ENCODE measurements at regions not wholly inside any gene's neighbourhood (a gene's known extent, or its start where the extent isn't known, plus 50 kb on each side); places are given as distances from the start of the nearest gene placed in this dataset.
A peak's percentile ranks its signal among the peaks of the same experiment; 100 is the strongest.
"Not testable (repeated sequence)": the region's sequence is repeated elsewhere in the genome, so short reads cannot be mapped to it uniquely, and the experiment has no call there.

GRCh38 chr6:144434308-144434990 is 149.3 kb downstream of the UTRN start:
- TF ChIP-seq, protein P1, sequence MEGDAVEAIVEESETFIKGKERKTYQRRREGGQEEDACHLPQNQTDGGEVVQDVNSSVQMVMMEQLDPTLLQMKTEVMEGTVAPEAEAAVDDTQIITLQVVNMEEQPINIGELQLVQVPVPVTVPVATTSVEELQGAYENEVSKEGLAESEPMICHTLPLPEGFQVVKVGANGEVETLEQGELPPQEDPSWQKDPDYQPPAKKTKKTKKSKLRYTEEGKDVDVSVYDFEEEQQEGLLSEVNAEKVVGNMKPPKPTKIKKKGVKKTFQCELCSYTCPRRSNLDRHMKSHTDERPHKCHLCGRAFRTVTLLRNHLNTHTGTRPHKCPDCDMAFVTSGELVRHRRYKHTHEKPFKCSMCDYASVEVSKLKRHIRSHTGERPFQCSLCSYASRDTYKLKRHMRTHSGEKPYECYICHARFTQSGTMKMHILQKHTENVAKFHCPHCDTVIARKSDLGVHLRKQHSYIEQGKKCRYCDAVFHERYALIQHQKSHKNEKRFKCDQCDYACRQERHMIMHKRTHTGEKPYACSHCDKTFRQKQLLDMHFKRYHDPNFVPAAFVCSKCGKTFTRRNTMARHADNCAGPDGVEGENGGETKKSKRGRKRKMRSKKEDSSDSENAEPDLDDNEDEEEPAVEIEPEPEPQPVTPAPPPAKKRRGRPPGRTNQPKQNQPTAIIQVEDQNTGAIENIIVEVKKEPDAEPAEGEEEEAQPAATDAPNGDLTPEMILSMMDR (IDR thresholded peaks at IDR 0.05), result no peak
- Mint-ChIP-seq H3K27ac (ENCODE audit: unreplicated experiment) (peak overlapping the region; percentile 66), H3K36me3 (ENCODE audit: unreplicated experiment) (peaks cover 47% of the 10 kb centered on the region), H3K4me3 (ENCODE audit: unreplicated experiment) (no peak overlapping the region), H3K9me3 (ENCODE audit: unreplicated experiment) (no peaks in the 10 kb centered on the region), H3K4me1 (ENCODE audit: unreplicated experiment) (peaks cover 9% of the 10 kb centered on the region), H3K27me3 (ENCODE audit: unreplicated experiment) (no peaks in the 10 kb centered on the region)
- no peak for DNase-seq (ENCODE audit: extremely low spot score, unreplicated experiment)

DNA sequence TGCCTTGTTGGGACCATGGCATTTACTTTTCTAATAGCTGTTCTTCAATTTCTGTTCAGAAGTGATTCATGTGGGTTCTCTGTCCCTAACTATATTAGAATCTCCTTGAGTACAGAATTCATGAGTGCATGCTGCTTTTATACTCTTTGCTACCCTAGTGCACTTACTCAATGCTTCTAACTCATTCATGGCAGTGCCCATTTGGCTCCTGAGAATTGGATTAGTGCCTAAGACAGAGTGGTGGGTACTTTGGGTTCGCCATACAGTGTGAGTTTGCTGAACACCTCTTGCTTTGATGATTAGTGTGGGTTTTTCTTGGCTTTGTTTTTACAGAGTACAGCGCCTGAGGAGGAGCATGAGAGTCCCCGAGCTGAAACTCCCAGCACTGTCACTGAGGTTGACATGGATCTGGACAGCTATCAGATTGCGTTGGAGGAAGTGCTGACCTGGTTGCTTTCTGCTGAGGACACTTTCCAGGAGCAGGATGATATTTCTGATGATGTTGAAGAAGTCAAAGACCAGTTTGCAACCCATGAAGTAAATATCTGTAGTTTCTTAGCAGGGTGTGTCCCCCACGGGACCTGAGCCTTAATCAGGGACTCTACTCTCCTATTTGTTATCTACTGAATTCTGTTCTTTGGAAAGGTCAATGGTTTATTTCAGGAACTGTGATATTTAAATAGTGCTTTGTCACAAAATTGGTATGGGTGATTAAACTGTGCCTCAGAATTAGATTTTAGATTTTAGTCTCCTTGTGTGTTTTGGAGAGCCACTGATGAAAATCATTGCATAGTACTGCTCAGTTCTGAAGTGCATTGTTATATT is 150.7 kb downstream of the UTRN start:
- H3K27ac Mint-ChIP-seq (ENCODE audit: unreplicated experiment), result no peak overlapping the region
- no peak overlapping the region for H3K4me3 Mint-ChIP-seq (ENCODE audit: unreplicated experiment)
- DNase-seq (ENCODE audit: extremely low spot score, unreplicated experiment), result no peak
- no peaks in the 10 kb centered on the region for H3K9me3 Mint-ChIP-seq (ENCODE audit: unreplicated experiment)
- peaks cover 51% of the 10 kb centered on the region for H3K36me3 Mint-ChIP-seq (ENCODE audit: unreplicated experiment)
- TF ChIP-seq, protein P1 (IDR thresholded peaks at IDR 0.05), result no peak
- peaks cover 9% of the 10 kb centered on the region for H3K4me1 Mint-ChIP-seq (ENCODE audit: unreplicated experiment)
- H3K27me3 Mint-ChIP-seq (ENCODE audit: unreplicated experiment), result no peaks in the 10 kb centered on the region

DNA sequence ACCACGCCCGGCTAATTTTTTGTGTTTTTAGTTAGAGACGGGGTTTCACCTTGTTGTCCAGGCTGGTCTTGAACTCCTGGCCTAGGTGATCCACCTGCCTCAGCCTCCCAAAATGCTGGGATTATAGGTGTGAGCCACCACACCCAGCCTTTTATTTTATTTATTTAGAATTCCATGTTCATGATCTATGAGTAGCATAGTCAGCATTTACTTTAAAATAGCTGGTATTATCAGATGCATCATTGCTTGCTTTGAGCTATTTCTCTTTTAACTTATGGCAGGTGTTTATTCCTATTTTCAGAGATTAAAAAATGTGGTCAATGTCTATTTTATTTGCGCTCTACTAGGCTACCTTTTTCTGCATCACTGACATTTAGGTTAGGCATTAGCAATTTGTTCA is 152.0 kb downstream of the UTRN start:
- Mint-ChIP-seq H3K27ac (ENCODE audit: unreplicated experiment) (no peak overlapping the region), H3K4me3 (ENCODE audit: unreplicated experiment) (no peak overlapping the region), H3K36me3 (ENCODE audit: unreplicated experiment) (peaks cover 56% of the 10 kb centered on the region), H3K4me1 (ENCODE audit: unreplicated experiment) (peaks cover 9% of the 10 kb centered on the region), H3K27me3 (ENCODE audit: unreplicated experiment) (no peaks in the 10 kb centered on the region), H3K9me3 (ENCODE audit: unreplicated experiment) (peaks cover 2% of the 10 kb centered on the region)
- no peak for DNase-seq (ENCODE audit: extremely low spot score, unreplicated experiment)
- TF ChIP-seq, protein P1 (IDR thresholded peaks at IDR 0.05), result no peak

GRCh38 chr6:144438103-144438502 is 153.0 kb downstream of the UTRN start:
- TF ChIP-seq, protein P1 (IDR thresholded peaks at IDR 0.05), result no peak
- H3K4me3 Mint-ChIP-seq (ENCODE audit: unreplicated experiment), result no peak overlapping the region
- peaks cover 5% of the 10 kb centered on the region for H3K9me3 Mint-ChIP-seq (ENCODE audit: unreplicated experiment)
- H3K27ac Mint-ChIP-seq (ENCODE audit: unreplicated experiment), result no peak overlapping the region
- peaks cover 58% of the 10 kb centered on the region for H3K36me3 Mint-ChIP-seq (ENCODE audit: unreplicated experiment)
- H3K4me1 Mint-ChIP-seq (ENCODE audit: unreplicated experiment), result peaks cover 9% of the 10 kb centered on the region
- DNase-seq (ENCODE audit: extremely low spot score, unreplicated experiment), result no peak
- no peaks in the 10 kb centered on the region for H3K27me3 Mint-ChIP-seq (ENCODE audit: unreplicated experiment)

DNA sequence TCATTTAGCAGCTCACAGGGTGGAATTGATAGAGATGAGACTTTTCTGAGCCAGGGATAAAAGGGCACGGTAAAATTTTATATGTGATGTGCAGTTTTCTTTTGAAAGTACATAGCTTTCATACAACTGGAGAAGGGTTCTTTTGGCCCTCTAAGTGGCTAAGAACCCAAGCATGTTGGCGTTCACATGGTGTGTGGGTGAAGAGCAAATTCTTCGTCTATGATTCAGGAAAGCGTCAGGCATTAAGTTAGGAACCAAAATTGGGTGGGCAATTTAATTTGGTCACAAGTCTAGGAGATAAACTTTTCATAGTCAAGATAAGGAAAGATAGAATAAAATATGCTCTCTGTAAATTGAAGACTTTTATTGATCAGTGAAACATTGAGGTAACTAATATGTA is 153.9 kb downstream of the UTRN start:
- peaks cover 58% of the 10 kb centered on the region for H3K36me3 Mint-ChIP-seq (ENCODE audit: unreplicated experiment)
- H3K27me3 Mint-ChIP-seq (ENCODE audit: unreplicated experiment), result no peaks in the 10 kb centered on the region
- no peak overlapping the region for H3K27ac Mint-ChIP-seq (ENCODE audit: unreplicated experiment)
- no peak for DNase-seq (ENCODE audit: extremely low spot score, unreplicated experiment)
- H3K4me1 Mint-ChIP-seq (ENCODE audit: unreplicated experiment), result peaks cover 9% of the 10 kb centered on the region
- no peak overlapping the region for H3K4me3 Mint-ChIP-seq (ENCODE audit: unreplicated experiment)
- peaks cover 5% of the 10 kb centered on the region for H3K9me3 Mint-ChIP-seq (ENCODE audit: unreplicated experiment)
- TF ChIP-seq, protein P1 (IDR thresholded peaks at IDR 0.05), result no peak

DNA sequence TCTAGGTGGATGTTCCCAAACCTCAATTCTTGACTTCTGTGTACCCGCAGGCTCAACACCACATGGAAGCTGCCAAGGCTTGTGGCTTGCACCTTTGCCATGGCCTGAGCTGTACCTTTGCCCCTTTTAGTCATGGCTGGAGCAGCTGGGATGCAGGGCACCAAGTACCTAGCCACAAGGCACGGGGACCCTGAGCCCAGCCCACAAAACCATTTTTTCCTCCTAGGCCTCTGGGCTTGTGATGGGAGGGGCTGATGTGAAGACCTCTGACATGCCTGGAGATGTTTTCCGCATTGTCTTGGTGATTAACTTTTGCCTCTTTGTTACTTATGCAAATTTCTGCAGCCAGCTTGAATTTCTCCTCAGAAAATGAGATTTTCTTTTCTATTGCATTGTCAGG is 156.7 kb downstream of the UTRN start:
- not testable (repeated sequence) for H3K27me3 Mint-ChIP-seq (ENCODE audit: unreplicated experiment); DNase-seq (ENCODE audit: extremely low spot score, unreplicated experiment); H3K4me1 Mint-ChIP-seq (ENCODE audit: unreplicated experiment); H3K27ac Mint-ChIP-seq (ENCODE audit: unreplicated experiment); H3K9me3 Mint-ChIP-seq (ENCODE audit: unreplicated experiment); H3K4me3 Mint-ChIP-seq (ENCODE audit: unreplicated experiment)
- H3K36me3 Mint-ChIP-seq (ENCODE audit: unreplicated experiment), result peaks cover 64% of the 10 kb centered on the region

Data from osteocyte (in vitro differentiated cells).